HG02840 (cell line): ENCODE measurements at regions not wholly inside any gene's neighbourhood (a gene's known extent, or its start where the extent isn't known, plus 50 kb on each side); places are given as distances from the start of the nearest gene placed in this dataset.

ENCODE experiments used
- ATAC-seq: cut with Tn5 transposase; IDR thresholded peaks from one replicate; pipeline ENCODE4 v1.9.1; 2021; ENCODE audit warnings: mild to moderate bottlenecking, moderate library complexity, moderate number of reproducible peaks; ENCODE audit not compliant: unreplicated experiment, low FRiP score

GRCh38 chr2:8256905-8257304 is 425.0 kb upstream of the ID2 start:
- no peak for ATAC-seq

GRCh38 chr2:8257502-8257901 is 424.4 kb upstream of the ID2 start:
- ATAC-seq = no peak

- no peak for ATAC-seq
Observed at GRCh38 chr2:8258406-8258805, 423.4 kb upstream of the ID2 start.

GRCh38 chr2:8259106-8259840 is 422.6 kb upstream of the ID2 start:
- no peak for ATAC-seq

- ATAC-seq = no peak
Observed at GRCh38 chr2:8259841-8260178, 422.0 kb upstream of the ID2 start.

- ATAC-seq = no peak
Observed at GRCh38 chr2:8260213-8260612, 421.6 kb upstream of the ID2 start.

GRCh38 chr2:8263901-8264300 is 418.0 kb upstream of the ID2 start:
- no peak for ATAC-seq

- no peak for ATAC-seq
Observed at GRCh38 chr2:8264981-8265380, 416.9 kb upstream of the ID2 start.

GRCh38 chr2:8265476-8266226 is 416.2 kb upstream of the ID2 start:
- no peak for ATAC-seq

- ATAC-seq = no peak
Observed at GRCh38 chr2:8266563-8266962, 415.3 kb upstream of the ID2 start.

- no peak for ATAC-seq
Observed at GRCh38 chr2:8267048-8267447, 414.8 kb upstream of the ID2 start.

GRCh38 chr2:8267721-8268120 is 414.1 kb upstream of the ID2 start:
- no peak for ATAC-seq

- ATAC-seq = no peak
Observed at GRCh38 chr2:8268172-8268783, 413.6 kb upstream of the ID2 start.

- ATAC-seq = no peak
Observed at GRCh38 chr2:8270699-8271098, 411.2 kb upstream of the ID2 start.

GRCh38 chr2:8271461-8271860 is 410.4 kb upstream of the ID2 start:
- ATAC-seq = no peak

GRCh38 chr2:8276026-8276425 is 405.8 kb upstream of the ID2 start:
- ATAC-seq = no peak

- no peak for ATAC-seq
Observed at GRCh38 chr2:8277921-8278571, 403.8 kb upstream of the ID2 start.

- ATAC-seq = no peak
Observed at GRCh38 chr2:8278709-8279354, 403.0 kb upstream of the ID2 start.

GRCh38 chr2:8279506-8279905 is 402.4 kb upstream of the ID2 start:
- ATAC-seq = no peak

- no peak for ATAC-seq
Observed at GRCh38 chr2:8281234-8281633, 400.6 kb upstream of the ID2 start.
